Adrenal gland (tissue), 9 donors: ENCODE measurements at regions not wholly inside any gene's neighbourhood (a gene's known extent, or its start where the extent isn't known, plus 50 kb on each side); places are given as distances from the start of the nearest gene placed in this dataset.

Experiments used
- DNase-seq, 7 donors: peaks; one replicate each; pipeline ENCODE4 v3.0.0-alpha.2; 2019 to 2020
- H3K27ac ChIP-seq, 5 donors: fragments of 200-600 bp; sonication (generic) in 4 of 5; 1 replicate in 3 of 5; 2 replicates in 2 of 5; pipeline versions ENCODE4 v1.5.1 to v1.8.0; 2016 to 2020; ENCODE audit warnings: mild to moderate bottlenecking in 1 of 5
- H3K27me3 ChIP-seq: fragments of 200-600 bp; 2 replicates; pipeline ENCODE4 v1.8.0; 2021
- H3K36me3 ChIP-seq, 2 donors: fragments of 200-600 bp; replicated peaks in 1 of 2; 1 replicate in 1 of 2; 2 replicates in 1 of 2; pipeline versions ENCODE4 v1.5.1 to v1.8.0; 2018 to 2022
- H3K4me1 ChIP-seq, 2 donors: fragments of 200-600 bp; replicated peaks in 1 of 2; 1 replicate in 1 of 2; 2 replicates in 1 of 2; pipeline versions ENCODE4 v1.5.1 to v1.8.0; 2018 to 2021
- H3K4me3 ChIP-seq, 4 donors: fragments of 200-600 bp; sonication (generic) in 3 of 4; one replicate each; pipeline ENCODE4 v1.5.1; 2016 to 2018
- H3K9me3 ChIP-seq, 3 donors: fragments of 200-600 bp; sonication (generic) in 1 of 3; replicated peaks in 1 of 3; 1 replicate in 2 of 3; 2 replicates in 1 of 3; pipeline versions ENCODE4 v1.5.1 to v1.8.0; 2016 to 2021
- POLR2A ChIP-seq, 2 donors: fragments of 450-650 bp; IDR thresholded peaks; one replicate each; pipeline ENCODE4 v1.6.1; 2017; ENCODE audit warnings: antibody characterized with exemption in 2 of 2, mild to moderate bottlenecking in 2 of 2, moderate library complexity in 1 of 2
- WGBS, 4 donors: extraction: QIAGEN DNeasy Blood & Tissue Kit in 2 of 4; methylation state at CpG; one replicate each; pipeline versions ENCODE4 v1.1.5 to v1.1.7; 2013 to 2017; 5-methylcytosine and 5-hydroxymethylcytosine counted together
- intact Hi-C, 2 donors: fragments of 100-400 bp; cut with DNase I; formaldehyde crosslinking; loops; one replicate each; pipeline versions ENCODE4 v1.14.1 to v1.15.0; 2022 to 2023
- TF ChIP-seq, protein P1 (sequence below), 6 experiments: fragments of 450-650 bp in 4 of 6; fragments of 200-600 bp in 2 of 6; sonication (generic) in 1 of 6; IDR thresholded peaks; 1 replicate in 5 of 6; 2 replicates in 1 of 6; pipeline versions ENCODE4 v1.5.1 to v1.8.0; 2016 to 2021; ENCODE audit warnings: antibody characterized with exemption in 6 of 6, mild to moderate bottlenecking in 2 of 6, moderate library complexity in 1 of 6
- donor health status: healthy with polysubstance abuse.
- donor health status: Bipolar disorder and iron deficiency.
- donor health status: DM: yes; HTN: yes; CAD: no.
- donor health status: DM: no; HTN: no; CAD: no.
- donor health status: DM: no; HTN: no; CAD: no.

DNA sequence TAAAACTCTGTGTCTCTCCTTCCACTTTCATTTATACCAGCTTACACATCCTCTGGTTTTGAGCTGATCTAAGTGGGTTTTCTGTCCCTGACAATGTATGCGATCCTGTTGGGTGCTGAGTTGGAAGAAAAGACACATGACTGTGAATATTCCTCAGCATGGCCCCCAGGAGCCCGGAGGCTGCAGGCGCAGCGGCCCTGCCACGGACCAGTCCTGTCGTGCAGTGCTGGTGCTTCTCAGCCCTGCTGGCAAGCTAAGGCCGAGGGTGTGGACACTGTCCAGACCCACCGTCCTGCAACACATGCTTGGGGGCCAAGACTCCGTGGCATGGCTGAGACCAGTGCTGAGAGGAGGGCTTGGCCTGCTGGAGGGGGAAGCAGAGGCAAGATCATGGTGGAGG lies 328.9 kb upstream of the IRX2 start:
- DNase-seq, result no peak
- Histone ChIP-seq H3K36me3 (no peaks in the 10 kb centered on the region), H3K27me3 (no peaks in the 10 kb centered on the region), H3K4me1 (no peaks in the 10 kb centered on the region), H3K9me3 (no peaks in the 10 kb centered on the region), H3K27ac (no peak overlapping the region), H3K4me3 (no peak overlapping the region)
- WGBS, 4 donors, result 81 to 86% (median 84%) methylated on average over 3 to 9 of the region's 9 CpGs
- intact Hi-C loops, result no loop called here
- TF ChIP-seq, protein P1, sequence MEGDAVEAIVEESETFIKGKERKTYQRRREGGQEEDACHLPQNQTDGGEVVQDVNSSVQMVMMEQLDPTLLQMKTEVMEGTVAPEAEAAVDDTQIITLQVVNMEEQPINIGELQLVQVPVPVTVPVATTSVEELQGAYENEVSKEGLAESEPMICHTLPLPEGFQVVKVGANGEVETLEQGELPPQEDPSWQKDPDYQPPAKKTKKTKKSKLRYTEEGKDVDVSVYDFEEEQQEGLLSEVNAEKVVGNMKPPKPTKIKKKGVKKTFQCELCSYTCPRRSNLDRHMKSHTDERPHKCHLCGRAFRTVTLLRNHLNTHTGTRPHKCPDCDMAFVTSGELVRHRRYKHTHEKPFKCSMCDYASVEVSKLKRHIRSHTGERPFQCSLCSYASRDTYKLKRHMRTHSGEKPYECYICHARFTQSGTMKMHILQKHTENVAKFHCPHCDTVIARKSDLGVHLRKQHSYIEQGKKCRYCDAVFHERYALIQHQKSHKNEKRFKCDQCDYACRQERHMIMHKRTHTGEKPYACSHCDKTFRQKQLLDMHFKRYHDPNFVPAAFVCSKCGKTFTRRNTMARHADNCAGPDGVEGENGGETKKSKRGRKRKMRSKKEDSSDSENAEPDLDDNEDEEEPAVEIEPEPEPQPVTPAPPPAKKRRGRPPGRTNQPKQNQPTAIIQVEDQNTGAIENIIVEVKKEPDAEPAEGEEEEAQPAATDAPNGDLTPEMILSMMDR (IDR thresholded peaks at IDR 0.05), result no peak
- TF ChIP-seq POLR2A (IDR thresholded peaks at IDR 0.05), result no peak

DNA sequence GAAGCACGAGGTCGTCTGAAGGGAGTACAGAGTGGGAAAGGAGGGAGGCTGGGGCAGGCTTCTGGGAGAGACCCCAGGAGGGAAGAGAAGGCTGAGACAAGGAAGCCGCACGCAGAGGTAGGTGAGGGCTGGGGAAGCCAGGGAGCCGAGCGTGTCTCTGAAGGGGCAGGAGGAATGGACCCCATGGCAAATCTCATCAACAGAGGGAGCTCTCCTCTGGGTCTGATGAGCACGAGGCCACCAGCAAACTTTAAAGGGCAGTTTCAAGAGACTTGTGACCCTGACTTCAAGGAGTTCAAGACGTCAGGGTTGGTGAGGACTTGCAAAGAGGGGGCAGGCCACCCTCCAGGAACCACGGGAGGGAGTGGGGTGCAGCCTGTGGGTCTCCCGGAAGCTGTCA lies 326.2 kb upstream of the IRX2 start:
- 47 to 60% (median 54%) methylated on average over 10 of the region's 10 CpGs for WGBS, 4 donors
- intact Hi-C loops, result no loop called here
- TF ChIP-seq, protein P1 (IDR thresholded peaks at IDR 0.05), result no peak
- no peak for TF ChIP-seq POLR2A (IDR thresholded peaks at IDR 0.05)
- Histone ChIP-seq H3K27ac (no peak overlapping the region), H3K27me3 (no peaks in the 10 kb centered on the region), H3K4me1 (no peaks in the 10 kb centered on the region), H3K4me3 (no peak overlapping the region), H3K36me3 (no peaks in the 10 kb centered on the region), H3K9me3 (no peaks in the 10 kb centered on the region)
- DNase-seq, result no peak

DNA sequence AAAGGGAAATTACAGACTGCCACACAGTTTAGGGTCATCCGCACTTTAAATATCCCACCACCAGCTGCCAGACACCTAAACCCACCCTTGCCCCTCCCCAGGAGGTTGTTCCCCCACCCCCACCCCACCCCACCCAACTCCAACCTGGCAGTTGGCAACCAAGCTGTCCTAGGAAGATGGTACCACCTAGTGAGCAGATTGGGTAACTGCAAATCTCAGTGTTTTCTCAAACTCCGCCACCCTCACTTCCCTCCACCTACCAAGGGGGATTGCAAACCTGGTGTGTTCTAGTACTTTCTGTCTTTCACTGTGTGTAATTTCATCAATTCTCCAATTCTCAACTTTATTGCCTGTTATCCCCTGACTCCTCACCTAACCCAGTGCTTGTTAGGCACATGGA lies 323.8 kb upstream of the IRX2 start:
- Histone ChIP-seq H3K4me3 (no peak overlapping the region), H3K27me3 (no peaks in the 10 kb centered on the region), H3K27ac (no peak overlapping the region), H3K9me3 (no peaks in the 10 kb centered on the region), H3K4me1 (no peaks in the 10 kb centered on the region), H3K36me3 (no peaks in the 10 kb centered on the region)
- 50 to 68% (median 58%) methylated on average over 2 of the region's 2 CpGs for WGBS, 4 donors
- no peak for TF ChIP-seq POLR2A (IDR thresholded peaks at IDR 0.05)
- DNase-seq, result no peak
- intact Hi-C loops, result no loop called here

DNA sequence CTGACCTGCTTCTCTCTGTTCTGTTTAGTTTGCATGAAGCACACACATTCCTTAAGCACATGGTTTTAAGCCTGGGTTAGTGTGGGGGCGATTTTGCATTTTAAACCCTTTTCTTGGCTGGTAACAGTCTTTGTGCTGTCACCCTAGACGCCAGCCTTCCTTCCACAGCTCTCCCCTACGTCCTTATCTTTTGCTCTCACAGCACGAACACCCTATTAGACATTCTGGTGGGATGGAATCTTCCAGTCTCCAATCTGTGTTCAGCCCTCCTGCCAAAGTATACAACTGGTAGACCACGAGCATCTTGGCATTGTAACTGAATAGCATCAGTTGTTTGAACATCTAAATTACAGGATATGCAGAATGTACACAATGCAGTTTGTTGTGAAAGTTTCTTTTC lies 316.9 kb upstream of the IRX2 start:
- no peaks in the 10 kb centered on the region for H3K9me3 ChIP-seq
- no peaks in the 10 kb centered on the region for H3K27me3 ChIP-seq
- no peaks in the 10 kb centered on the region for H3K36me3 ChIP-seq
- whole genome bisulfite sequencing, 4 donors, result 28 to 48% (median 33%) methylated on average over 5 of the region's 5 CpGs
- intact Hi-C loops, result no loop called here
- DNase-seq, result no peak
- H3K4me3 ChIP-seq, result no peak overlapping the region
- H3K4me1 ChIP-seq, result no peaks in the 10 kb centered on the region
- H3K27ac ChIP-seq, result no peak overlapping the region
- TF ChIP-seq, protein P1 (IDR thresholded peaks at IDR 0.05), result no peak
- no peak for TF ChIP-seq POLR2A (IDR thresholded peaks at IDR 0.05)

DNA sequence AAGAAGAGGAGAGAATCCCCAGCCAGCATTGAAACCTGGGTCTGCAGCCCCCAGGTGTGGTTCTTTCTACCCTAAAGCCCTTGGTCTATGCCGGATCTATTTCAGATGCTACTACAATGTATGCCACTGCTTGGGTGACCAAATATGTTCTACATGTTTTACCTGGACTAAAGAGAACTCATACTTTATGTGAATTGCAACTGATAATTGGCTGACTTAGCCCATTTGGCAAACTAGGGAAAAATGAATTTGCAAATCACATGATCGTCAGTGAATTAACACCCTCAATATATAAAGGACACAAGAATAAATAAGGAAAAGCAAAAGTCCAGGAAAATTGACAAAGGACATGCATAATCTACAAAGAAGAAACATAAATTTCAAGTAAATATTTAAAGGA lies 308.8 kb upstream of the IRX2 start:
- no peaks in the 10 kb centered on the region for H3K27me3 ChIP-seq
- intact Hi-C loops, result no loop called here

More for the DNA sequence above, 308.8 kb upstream of the IRX2 start:
- WGBS, 4 donors, result 79 to 94% (median 86%) methylated on average over 2 of the region's 2 CpGs
- Histone ChIP-seq H3K27ac (no peak overlapping the region), H3K36me3 (no peaks in the 10 kb centered on the region), H3K9me3 (no peaks in the 10 kb centered on the region), H3K4me1 (no peaks in the 10 kb centered on the region), H3K4me3 (no peak overlapping the region)
- TF ChIP-seq, protein P1 (IDR thresholded peaks at IDR 0.05), result no peak
- TF ChIP-seq POLR2A (IDR thresholded peaks at IDR 0.05), result no peak
- DNase-seq, result no peak
